AG08395 (cell line): ENCODE measurements at regions not wholly inside any gene's neighbourhood (a gene's known extent, or its start where the extent isn't known, plus 50 kb on each side); places are given as distances from the start of the nearest gene placed in this dataset.

ENCODE experiments used
- DNase-seq: peaks from one replicate; pipeline ENCODE4 v3.0.0; 2012; ENCODE audit warnings: mixed read lengths, low spot score

GRCh38 chr2:185147361-185147760 lies 549.0 kb downstream of the ZNF804A start:
- DNase-seq = no peak

DNA sequence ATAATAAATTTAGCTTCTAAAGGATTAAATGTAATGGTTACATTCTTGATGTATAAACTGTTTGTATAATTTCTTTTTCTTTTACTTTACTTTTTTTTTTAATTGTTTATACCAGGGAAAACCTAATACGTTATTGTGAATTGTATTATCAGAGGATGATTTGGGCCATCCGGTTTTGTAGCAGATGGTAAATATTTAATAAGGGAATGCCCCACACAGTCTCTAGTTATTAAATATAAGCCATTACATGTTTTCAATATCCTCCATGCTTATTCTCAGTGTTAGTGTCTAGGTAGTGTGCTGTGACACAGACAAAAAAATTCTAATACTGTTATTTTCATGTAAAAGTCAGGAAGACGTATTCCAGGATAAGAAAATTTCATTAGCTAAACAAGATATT lies 553.9 kb downstream of the ZNF804A start:
- DNase-seq = no peak

DNA sequence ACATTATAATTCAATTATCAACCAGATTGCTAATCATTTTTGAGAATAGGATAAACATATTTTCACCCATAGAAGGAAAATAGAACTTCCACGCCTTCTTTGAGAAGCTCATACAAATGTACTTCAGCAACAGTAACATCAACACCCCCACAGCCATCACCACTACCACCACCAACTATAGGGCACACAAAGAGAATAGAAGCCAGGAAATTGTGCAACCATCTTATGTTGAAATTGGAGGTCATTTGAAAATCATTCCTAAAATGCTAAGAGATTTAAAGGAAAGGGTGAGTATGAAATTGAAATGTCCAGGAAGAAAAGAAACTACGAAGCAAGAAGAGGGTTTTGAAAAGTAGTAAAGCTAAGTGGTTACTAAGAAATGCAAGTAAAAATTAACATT lies 563.4 kb downstream of the ZNF804A start:
- DNase-seq = no peak

- no peak for DNase-seq
Observed at GRCh38 chr2:185174353-185174752, 564.3 kb upstream of the FSIP2 start.

DNA sequence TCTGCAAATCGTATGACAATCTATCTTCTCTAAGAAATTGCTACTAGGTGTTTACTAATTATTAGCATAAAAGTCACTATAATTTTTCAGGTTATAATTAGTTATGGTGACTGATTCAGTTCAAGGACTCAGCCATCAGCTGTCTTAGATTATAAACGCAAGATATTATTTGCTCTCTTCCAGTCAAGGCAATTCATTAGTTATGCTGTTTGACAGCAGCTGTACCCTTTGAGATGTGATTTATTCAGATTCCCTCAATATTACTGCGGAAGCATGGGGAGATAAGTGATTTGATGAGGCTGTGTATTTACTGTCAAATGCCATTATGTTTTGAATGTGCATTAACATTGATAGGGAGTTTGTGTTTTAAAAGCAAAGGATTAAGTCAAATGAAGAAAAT lies 558.9 kb upstream of the FSIP2 start:
- DNase-seq = no peak

- no peak for DNase-seq
Observed at GRCh38 chr2:185181901-185182300, 556.7 kb upstream of the FSIP2 start.

GRCh38 chr2:185185044-185185443 lies 553.6 kb upstream of the FSIP2 start:
- DNase-seq = no peak

DNA sequence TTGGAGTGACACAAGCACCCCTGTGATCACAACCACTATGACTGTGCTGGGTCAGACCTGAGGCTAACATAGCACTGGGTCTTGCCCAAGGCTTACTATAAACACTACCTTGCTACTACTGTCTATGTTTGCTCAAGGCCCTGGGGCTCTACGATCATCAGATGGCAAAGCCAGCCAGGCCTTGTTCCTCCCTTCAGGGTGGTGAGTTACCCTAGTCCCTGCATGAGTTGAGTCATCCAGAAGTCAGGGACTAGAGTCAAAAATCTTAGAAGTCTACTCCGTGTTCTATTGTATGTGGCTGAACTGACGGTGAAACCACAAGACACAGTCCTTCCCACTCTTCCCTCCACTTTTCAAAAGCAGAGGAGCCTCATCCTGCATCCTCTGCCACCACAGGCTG lies 551.2 kb upstream of the FSIP2 start:
- DNase-seq = no peak

- DNase-seq = no peak
Observed at GRCh38 chr2:185188656-185189055, 549.9 kb upstream of the FSIP2 start.

- no peak for DNase-seq
Observed at GRCh38 chr2:185201063-185201462, 537.5 kb upstream of the FSIP2 start.

- no peak for DNase-seq
Observed at GRCh38 chr2:185202381-185202780, 536.2 kb upstream of the FSIP2 start.

DNA sequence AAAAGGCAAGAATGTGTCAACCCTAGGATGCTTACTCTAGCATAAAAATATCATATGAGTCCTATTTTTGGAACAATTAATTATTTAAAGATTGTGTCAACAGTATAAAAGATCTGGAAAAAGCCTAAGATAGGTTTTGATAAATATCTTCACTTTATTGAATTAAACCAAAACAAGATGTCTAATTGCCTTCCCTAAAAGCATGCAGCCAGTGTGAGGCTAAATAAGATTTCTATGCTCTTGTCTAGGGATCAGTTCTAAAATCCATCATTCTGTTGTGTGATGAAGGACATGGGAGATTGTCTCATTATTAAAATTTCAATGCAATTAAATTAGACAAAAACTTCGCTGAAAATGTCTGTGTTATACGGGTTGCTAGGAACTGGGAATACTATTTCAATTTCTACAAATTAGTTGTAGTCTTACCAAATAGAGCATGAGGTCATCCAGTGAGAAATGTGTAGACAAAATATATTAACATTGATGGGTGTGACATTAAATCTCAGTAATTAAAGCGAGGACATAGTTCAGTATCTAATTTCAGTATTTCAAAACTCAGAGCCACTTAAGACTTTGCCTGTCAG lies 535.6 kb upstream of the FSIP2 start:
- DNase-seq = no peak

DNA sequence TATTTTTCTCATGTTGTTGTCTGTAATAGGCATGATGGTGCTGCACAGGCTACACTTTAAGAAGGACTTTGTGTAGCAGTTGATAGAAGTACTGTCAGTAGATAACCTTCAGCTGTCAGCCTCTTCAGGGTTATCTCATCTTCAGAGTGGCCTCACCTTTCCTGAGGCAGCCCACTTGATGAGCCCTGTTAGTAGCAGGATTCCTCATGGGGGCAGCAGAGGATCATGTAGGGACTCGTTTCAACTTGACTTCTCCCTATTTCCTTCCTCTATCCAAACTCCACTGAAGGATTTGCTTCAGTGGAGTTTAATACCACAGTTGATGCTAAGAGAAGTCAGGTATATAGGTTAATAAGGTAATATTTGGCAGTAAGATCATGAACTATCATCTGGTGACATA lies 530.3 kb upstream of the FSIP2 start:
- no peak for DNase-seq

- no peak for DNase-seq
Observed at GRCh38 chr2:185215497-185215896, 523.1 kb upstream of the FSIP2 start.

DNA sequence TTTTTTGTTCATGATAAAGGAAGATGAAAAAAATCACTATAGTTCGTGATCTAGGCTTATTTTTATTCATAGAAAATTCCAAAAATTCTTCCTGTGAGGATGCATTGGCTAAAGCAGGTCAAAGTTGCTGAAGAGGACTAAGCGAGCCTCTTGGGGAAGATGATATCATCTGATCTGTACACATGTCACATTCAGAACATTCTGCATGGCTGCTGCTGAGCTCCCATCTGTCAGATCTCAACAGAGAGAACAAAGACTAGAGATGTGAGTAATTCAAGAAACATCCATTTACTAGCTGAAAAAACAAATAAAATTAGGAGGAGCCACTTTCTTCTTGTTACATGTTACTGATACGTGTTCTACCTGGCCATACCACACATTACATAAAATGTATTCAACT lies 518.6 kb upstream of the FSIP2 start:
- DNase-seq = no peak

GRCh38 chr2:185222311-185222710 lies 516.3 kb upstream of the FSIP2 start:
- no peak for DNase-seq

GRCh38 chr2:185227391-185227790 lies 511.2 kb upstream of the FSIP2 start:
- no peak for DNase-seq

DNA sequence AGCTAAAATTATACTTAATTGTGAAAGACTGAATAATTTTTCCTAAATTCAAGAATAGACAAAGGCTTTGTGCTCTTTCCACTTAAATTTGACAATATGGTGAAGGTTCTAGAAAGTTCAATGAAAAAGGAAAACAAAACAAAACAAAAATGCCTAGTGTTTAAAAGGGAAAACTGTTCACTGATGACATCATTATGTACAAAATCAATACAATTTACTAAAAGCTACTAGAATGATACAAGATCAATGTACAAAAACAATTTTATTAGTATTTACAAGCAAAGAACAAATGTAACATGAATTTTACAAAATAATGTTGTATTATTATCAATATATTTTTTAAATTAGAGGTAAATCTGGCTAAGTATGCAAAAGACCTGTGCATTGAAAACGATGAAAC lies 499.1 kb upstream of the FSIP2 start:
- DNase-seq = no peak

- no peak for DNase-seq
Observed at GRCh38 chr2:185240796-185241195, 497.8 kb upstream of the FSIP2 start.

- DNase-seq = no peak
Observed at GRCh38 chr2:185241556-185241955, 497.0 kb upstream of the FSIP2 start.

DNA sequence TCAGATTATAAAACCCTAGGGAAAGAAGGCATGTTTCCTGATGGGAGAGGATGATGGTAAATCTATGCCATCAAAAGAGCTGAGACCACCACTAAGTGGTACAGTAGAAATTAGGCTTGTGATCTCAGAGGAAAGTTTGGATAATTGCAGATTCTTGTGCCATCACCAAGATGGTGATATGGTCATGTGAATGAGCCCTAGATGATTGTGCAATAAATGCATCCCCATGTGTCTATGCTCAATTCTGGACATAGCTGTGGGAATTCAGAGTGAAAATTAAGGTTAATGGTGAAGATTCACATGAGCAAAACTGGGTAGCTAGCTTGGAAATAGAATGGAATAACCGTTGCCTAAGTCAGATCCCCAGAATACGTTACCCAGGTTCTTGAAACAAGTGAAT lies 496.1 kb upstream of the FSIP2 start:
- no peak for DNase-seq

- no peak for DNase-seq
Observed at GRCh38 chr2:185245216-185245615, 493.4 kb upstream of the FSIP2 start.

DNA sequence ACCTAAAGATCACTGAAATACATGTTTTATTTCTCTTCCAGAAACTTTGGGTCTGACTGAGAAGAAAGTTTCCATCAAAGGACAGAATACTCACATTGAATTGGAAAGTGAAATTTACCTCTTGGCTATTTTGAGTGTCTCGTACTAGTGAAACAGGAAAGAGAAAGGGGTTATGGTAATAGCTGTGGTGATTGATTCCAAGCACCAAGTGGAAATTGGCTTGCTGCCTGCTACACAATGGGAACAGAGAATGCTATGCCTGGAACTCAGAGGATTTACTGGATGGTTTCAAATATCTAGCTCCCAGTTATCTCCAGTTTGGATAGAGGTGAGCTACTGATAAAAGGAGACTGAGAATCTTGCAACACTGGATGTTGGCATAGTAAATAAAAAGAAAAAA lies 492.8 kb upstream of the FSIP2 start:
- DNase-seq = no peak

DNA sequence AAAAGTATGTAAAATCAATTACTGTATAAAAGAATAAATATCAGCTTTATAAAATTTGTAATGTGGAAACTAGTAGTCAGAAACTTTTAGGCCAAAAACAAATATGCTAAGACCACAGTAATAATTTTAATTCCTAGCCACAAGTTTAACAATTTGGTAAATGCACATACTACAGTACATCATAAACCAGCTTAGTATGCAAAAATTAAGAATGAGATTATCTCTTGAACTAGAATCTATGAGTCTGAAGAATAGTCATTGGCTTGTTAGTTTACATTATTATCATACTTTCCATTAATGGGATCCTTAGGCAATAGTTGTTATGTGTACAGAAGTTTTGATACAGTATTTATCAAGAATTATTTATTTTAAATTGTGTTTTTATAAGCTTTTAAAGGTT lies 491.9 kb upstream of the FSIP2 start:
- no peak for DNase-seq

DNA sequence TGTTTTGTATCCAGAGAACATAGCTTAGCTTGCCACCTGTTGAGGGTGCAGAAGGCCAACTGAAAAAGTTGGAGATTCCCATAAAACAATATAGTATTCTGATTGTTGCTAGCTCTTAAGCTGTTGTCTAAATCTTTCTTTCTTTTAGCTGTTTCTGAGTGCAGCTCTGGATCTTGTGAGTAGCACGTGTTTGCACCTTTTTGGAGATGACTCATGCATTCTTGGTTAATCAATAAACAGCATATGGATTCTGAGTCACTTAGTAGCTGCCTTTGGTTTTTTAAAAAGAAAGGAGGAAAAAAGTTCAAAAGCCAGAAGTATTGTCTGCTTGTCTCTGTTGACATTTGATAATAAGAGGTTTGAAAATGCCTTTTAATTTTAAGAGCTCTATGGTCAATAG lies 483.0 kb upstream of the FSIP2 start:
- no peak for DNase-seq
